ENCODE measurements at regions not wholly inside any gene's neighbourhood (a gene's known extent, or its start where the extent isn't known, plus 50 kb on each side); places are given as distances from the start of the nearest gene placed in this dataset.

- Histone ChIP-seq H4K5ac (ENCODE audit: low read depth, low read length) (no peak overlapping the region), H2AK5ac (ENCODE audit: low read depth, low read length) (no peak overlapping the region), H3K56ac (ENCODE audit: extremely low read depth, insufficient read depth, low read length) (no peak overlapping the region), H3K9me1 (ENCODE audit: insufficient read depth, low read length) (no peaks in the 10 kb centered on the region), H4K8ac (ENCODE audit: low read depth in 2 of 2, low read length in 2 of 2) (no peak overlapping the region), H3K9me3 (ENCODE audit: control insufficient read depth, insufficient read depth, low read length) (peaks cover 7% of the 10 kb centered on the region), H2BK120ac (ENCODE audit: low read depth, low read length) (no peak overlapping the region), H3K4me3 (ENCODE audit: insufficient read depth, low read depth, low read length) (no peak overlapping the region), H2AFZ (replicated peaks; ENCODE audit: low read length, poor library complexity) (no peak overlapping the region), H4K91ac (ENCODE audit: insufficient read depth, low read depth, low read length) (no peak overlapping the region), H3K18ac (ENCODE audit: low read depth, low read length) (no peak overlapping the region), H3K79me1 (ENCODE audit: low read depth in 1 of 2, low read length in 2 of 2) (no peaks in the 10 kb centered on the region), H3K14ac (replicated peaks; ENCODE audit: low read depth, low read length) (no peak overlapping the region), H3K4me2 (ENCODE audit: low read depth, low read length) (no peak overlapping the region), H3K23ac (ENCODE audit: low read depth, low read length) (no peak overlapping the region), H3K27me3 (ENCODE audit: control insufficient read depth, insufficient read depth, low read length) (no peaks in the 10 kb centered on the region), H2BK5ac (ENCODE audit: low read depth, low read length, poor library complexity, severe bottlenecking) (no peak overlapping the region), H3K9ac (ENCODE audit: low read depth, low read length) (no peak overlapping the region), H2BK15ac (ENCODE audit: low read depth, low read length) (no peak overlapping the region), H3K4ac (ENCODE audit: low read depth, low read length) (no peak overlapping the region), H3K27ac (ENCODE audit: insufficient read depth, low read length) (no peak overlapping the region), H2BK20ac (ENCODE audit: low read depth, low read length) (no peak overlapping the region), H3K36me3 (ENCODE audit: control insufficient read depth, insufficient read depth, low read length) (no peaks in the 10 kb centered on the region), H4K20me1 (ENCODE audit: insufficient read depth, low read length) (no peaks in the 10 kb centered on the region), H3K4me1 (ENCODE audit: control insufficient read depth, insufficient read depth, low read length) (no peaks in the 10 kb centered on the region), H2AK9ac (replicated peaks; ENCODE audit: low read depth, low read length, poor library complexity) (no peak overlapping the region)
- intact Hi-C loops (cut with micrococcal nuclease) (no loop called here), in situ Hi-C loops (cut with MboI; ENCODE audit: low sequenced_read_pairs) (no loop called here), dilution Hi-C loops (cut with HindIII; ENCODE audit: low sequenced_read_pairs, unreplicated experiment) (no loop called here)
- no peak for DNase-seq
- TF ChIP-seq, protein P1, sequence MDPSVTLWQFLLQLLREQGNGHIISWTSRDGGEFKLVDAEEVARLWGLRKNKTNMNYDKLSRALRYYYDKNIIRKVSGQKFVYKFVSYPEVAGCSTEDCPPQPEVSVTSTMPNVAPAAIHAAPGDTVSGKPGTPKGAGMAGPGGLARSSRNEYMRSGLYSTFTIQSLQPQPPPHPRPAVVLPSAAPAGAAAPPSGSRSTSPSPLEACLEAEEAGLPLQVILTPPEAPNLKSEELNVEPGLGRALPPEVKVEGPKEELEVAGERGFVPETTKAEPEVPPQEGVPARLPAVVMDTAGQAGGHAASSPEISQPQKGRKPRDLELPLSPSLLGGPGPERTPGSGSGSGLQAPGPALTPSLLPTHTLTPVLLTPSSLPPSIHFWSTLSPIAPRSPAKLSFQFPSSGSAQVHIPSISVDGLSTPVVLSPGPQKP (IDR thresholded peaks at IDR 0.05; ENCODE audit: borderline replicate concordance, low read depth, low read length): no peak
- TF ChIP-seq USF2 (IDR thresholded peaks at IDR 0.05; ENCODE audit: low read depth, low read length): no peak
- TF ChIP-seq CHD1 (IDR thresholded peaks at IDR 0.05; ENCODE audit: low read depth, low read length): no peak
- no peak for TF ChIP-seq CTCF (conservative IDR thresholded peaks at IDR 0.05; ENCODE audit: low read depth, low read length)
- TF ChIP-seq CEBPB (IDR thresholded peaks at IDR 0.05; ENCODE audit: low read depth, low read length): no peak
- no peak for TF ChIP-seq FOS (IDR thresholded peaks at IDR 0.05; ENCODE audit: low read depth, low read length)
- TF ChIP-seq RAD21 (IDR thresholded peaks at IDR 0.05; ENCODE audit: low read length): no peak
- no peak for TF ChIP-seq MXI1 (IDR thresholded peaks at IDR 0.05; ENCODE audit: borderline replicate concordance, low read depth, low read length)
- TF ChIP-seq NFE2L2 (IDR thresholded peaks at IDR 0.05; ENCODE audit: low read depth, low read length): no peak
- TF ChIP-seq MAFK (IDR thresholded peaks at IDR 0.05; ENCODE audit: low read depth, low read length): no peak
- no peak for TF ChIP-seq RFX5 (IDR thresholded peaks at IDR 0.05; ENCODE audit: low read depth, low read length)
- TF ChIP-seq POLR2A (IDR thresholded peaks at IDR 0.05; ENCODE audit: low read depth, low read length): no peak
- no peak for TF ChIP-seq RCOR1 (IDR thresholded peaks at IDR 0.05; ENCODE audit: insufficient replicate concordance, low read length)
- TF ChIP-seq BHLHE40 (IDR thresholded peaks at IDR 0.05; ENCODE audit: low read depth, low read length): no peak
- TF ChIP-seq MAZ (IDR thresholded peaks at IDR 0.05; ENCODE audit: borderline replicate concordance, low read depth, low read length): no peak
- WGBS, 2 experiments (ENCODE audit: extremely low coverage in 2 of 2, insufficient read length in 1 of 2): no CpG with 5 or more reads among the region's 5 CpGs
- ChIA-PET CTCF (no interaction called here), POLR2A (ENCODE audit: unreplicated experiment) (no interaction called here)
- BruUV-seq (replicated peaks): no TSS peak
- ATAC-seq (ENCODE audit: low read depth): no peak
Measured at GRCh38 chr6:19312241-19312978, 524.8 kb upstream of the ID4 start.

All from IMR-90 (cell line).